Testis (tissue), 2 donors: ENCODE measurements at regions not wholly inside any gene's neighbourhood (a gene's known extent, or its start where the extent isn't known, plus 50 kb on each side); places are given as distances from the start of the nearest gene placed in this dataset.
"Not testable (repeated sequence)": the region's sequence is repeated elsewhere in the genome, so short reads cannot be mapped to it uniquely, and the experiment has no call there.

Experiments
- DNase-seq: peaks from one replicate; pipeline ENCODE4 v3.0.0-alpha.2; 2019
- H3K27ac ChIP-seq, 2 donors: fragments of 200-600 bp; sonication (generic); one replicate each; pipeline ENCODE4 v1.5.1; 2019
- H3K27me3 ChIP-seq: fragments of 200-600 bp; sonication (generic); one replicate; pipeline ENCODE4 v1.5.1; 2019
- H3K36me3 ChIP-seq: fragments of 200-600 bp; sonication (generic); one replicate; pipeline ENCODE4 v1.5.1; 2017; ENCODE audit warnings: low read depth; ENCODE audit errors: missing control alignments
- H3K4me1 ChIP-seq: fragments of 200-600 bp; sonication (generic); one replicate; pipeline ENCODE4 v1.5.1; 2019
- H3K4me3 ChIP-seq, 2 donors: fragments of 200-600 bp; sonication (generic); one replicate each; pipeline ENCODE4 v1.5.1; 2017 to 2019
- H3K9me3 ChIP-seq: fragments of 200-600 bp; sonication (generic); one replicate; pipeline ENCODE4 v1.5.1; 2017
- POLR2A ChIP-seq: fragments of 450-650 bp; IDR thresholded peaks from one replicate; pipeline ENCODE4 v1.6.1; 2017; ENCODE audit warnings: antibody characterized with exemption, mild to moderate bottlenecking, moderate library complexity
- whole genome bisulfite sequencing, 2 donors: methylation state at CpG; one replicate each; pipeline ENCODE4 v1.1.5; 2018; 5-methylcytosine and 5-hydroxymethylcytosine counted together
- intact Hi-C: fragments of 100-400 bp; cut with DNase I; formaldehyde crosslinking; loops from one replicate; pipeline ENCODE4 v1.15.1; 2023; ENCODE audit warnings: low total_unique reads
- TF ChIP-seq, protein P1 (sequence below), 3 experiments: fragments of 450-650 bp in 2 of 3; fragments of 200-600 bp in 1 of 3; sonication (generic) in 1 of 3; IDR thresholded peaks; one replicate each; pipeline ENCODE4 v1.5.1; 2016 to 2019; ENCODE audit warnings: antibody characterized with exemption in 3 of 3, mild to moderate bottlenecking in 2 of 3, moderate library complexity in 1 of 3

DNA sequence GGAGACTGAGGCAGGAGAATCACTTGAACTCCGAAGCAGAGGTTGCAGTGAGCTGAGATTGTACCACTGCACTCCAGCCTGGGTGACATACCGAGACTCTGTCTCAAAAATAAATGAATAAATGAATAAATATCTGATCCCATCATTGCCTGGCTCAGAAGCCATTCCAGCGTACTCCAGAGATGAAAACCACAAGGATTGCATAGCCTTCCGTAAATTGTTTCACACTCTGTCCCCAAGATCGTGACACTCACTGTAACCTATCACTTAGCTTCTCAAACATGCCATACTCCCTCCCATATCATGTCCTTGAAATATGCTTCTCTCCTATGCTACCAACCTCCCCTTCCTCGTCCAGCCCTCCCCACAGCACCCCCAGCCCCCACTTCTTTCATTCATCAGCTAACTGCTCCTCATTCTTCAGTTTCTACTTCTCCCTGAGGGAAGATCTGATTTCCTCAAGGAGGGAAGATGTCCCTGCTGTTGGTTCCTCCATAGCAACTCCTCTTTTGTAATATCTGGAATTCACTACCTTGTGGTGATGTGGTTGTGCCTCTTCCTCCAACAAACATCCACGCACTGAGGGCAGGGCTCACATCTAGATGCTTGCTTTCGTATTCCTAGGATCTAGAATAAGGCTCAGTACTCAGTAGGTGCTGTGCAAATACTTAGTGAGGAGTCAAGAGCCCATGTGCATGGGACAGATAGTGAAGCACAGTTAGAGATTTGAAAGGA is 744.9 kb upstream of the TPTE start:
- DNase-seq, H3K4me1 ChIP-seq, H3K4me3 ChIP-seq, intact Hi-C loops, H3K36me3 ChIP-seq, H3K27ac ChIP-seq, H3K27me3 ChIP-seq, H3K9me3 ChIP-seq: not testable (repeated sequence)
- 60 to 66% methylated on average over 8 of the region's 8 CpGs for WGBS, 2 donors

DNA sequence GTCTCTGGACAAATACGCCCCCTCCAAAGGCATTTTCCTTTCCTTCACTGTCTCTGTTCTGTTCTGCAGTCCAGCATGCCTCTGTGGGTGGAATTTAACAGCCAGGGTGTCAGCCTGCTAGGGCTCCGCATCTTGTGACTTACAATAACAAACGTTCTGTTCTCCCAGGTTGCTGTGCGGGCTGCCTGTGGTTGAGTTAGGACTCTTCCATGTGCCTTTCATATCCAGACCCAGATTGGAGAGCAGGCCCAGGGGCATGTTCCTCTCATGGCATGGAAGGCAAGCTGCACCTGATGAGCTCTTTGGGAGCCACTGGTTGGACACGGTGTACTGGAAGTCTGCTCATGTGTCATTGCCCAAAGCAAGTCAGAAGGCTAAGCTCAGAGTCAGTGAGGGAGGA is 742.8 kb upstream of the TPTE start:
- H3K27ac ChIP-seq, H3K9me3 ChIP-seq, intact Hi-C loops: not testable (repeated sequence)

DNA sequence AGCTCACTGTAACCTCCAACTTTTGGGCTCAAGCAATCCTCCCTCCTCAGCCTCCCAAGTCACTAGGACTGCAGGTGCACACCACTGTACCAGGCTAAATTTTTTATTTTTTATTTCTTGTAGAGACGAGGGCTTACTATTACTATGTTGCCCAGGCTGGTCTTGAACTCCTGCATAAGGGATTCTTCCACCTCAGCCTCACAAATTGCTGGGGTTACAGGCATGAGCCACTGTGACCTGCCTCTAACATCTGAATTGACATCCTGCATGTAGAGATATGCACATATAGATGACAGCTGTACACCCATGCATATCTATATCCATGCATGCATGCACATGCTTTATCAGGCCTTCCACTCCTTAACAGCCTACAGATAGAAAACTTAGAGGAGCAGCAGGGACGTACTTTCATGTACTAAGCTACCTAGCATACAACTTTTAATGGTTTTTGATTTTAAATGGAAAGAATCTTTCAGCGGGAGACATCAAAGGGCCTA is 740.9 kb upstream of the TPTE start:
- intact Hi-C loops = no loop called here
- H3K9me3 ChIP-seq = no peaks in the 10 kb centered on the region
- no peaks in the 10 kb centered on the region for H3K27me3 ChIP-seq
- DNase-seq = no peak
- H3K27ac ChIP-seq = no peak overlapping the region
- WGBS, 2 donors = 53 to 55% methylated on average over 3 of the region's 3 CpGs
- H3K4me3 ChIP-seq = no peak overlapping the region
- no peaks in the 10 kb centered on the region for H3K36me3 ChIP-seq
- TF ChIP-seq, protein P1, sequence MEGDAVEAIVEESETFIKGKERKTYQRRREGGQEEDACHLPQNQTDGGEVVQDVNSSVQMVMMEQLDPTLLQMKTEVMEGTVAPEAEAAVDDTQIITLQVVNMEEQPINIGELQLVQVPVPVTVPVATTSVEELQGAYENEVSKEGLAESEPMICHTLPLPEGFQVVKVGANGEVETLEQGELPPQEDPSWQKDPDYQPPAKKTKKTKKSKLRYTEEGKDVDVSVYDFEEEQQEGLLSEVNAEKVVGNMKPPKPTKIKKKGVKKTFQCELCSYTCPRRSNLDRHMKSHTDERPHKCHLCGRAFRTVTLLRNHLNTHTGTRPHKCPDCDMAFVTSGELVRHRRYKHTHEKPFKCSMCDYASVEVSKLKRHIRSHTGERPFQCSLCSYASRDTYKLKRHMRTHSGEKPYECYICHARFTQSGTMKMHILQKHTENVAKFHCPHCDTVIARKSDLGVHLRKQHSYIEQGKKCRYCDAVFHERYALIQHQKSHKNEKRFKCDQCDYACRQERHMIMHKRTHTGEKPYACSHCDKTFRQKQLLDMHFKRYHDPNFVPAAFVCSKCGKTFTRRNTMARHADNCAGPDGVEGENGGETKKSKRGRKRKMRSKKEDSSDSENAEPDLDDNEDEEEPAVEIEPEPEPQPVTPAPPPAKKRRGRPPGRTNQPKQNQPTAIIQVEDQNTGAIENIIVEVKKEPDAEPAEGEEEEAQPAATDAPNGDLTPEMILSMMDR (IDR thresholded peaks at IDR 0.05) = no peak
- no peak for TF ChIP-seq POLR2A
- H3K4me1 ChIP-seq = no peaks in the 10 kb centered on the region

More for the DNA sequence above, 742.8 kb upstream of the TPTE start:
- not testable (repeated sequence) for H3K4me3 ChIP-seq, H3K27me3 ChIP-seq, H3K36me3 ChIP-seq, H3K4me1 ChIP-seq, DNase-seq
- 71 to 76% methylated on average over 5 of the region's 5 CpGs for WGBS, 2 donors

DNA sequence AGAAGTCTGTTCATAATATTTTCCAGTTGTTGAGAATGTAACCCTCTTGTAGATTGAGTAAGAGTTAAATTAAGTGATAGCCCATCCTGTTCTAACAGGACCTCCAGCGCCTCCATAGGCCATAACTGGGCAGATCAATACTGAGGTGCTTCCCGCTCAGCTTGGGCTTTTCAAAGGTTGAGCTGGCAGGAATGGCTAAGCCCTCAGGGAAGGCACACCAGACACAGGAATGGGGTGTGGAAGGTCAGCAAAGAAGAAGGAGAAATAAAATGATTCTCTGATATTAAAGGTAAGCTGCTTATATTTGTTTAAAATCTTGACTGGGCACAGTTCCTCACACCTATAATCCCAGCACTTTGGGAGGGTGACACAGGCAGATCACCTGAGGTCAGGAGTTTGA is 737.8 kb upstream of the TPTE start:
- H3K36me3 ChIP-seq, H3K27ac ChIP-seq, DNase-seq, H3K4me1 ChIP-seq, intact Hi-C loops, H3K27me3 ChIP-seq, H3K4me3 ChIP-seq, H3K9me3 ChIP-seq: not testable (repeated sequence)
- 49 to 54% methylated on average over 2 of the region's 2 CpGs for WGBS, 2 donors

DNA sequence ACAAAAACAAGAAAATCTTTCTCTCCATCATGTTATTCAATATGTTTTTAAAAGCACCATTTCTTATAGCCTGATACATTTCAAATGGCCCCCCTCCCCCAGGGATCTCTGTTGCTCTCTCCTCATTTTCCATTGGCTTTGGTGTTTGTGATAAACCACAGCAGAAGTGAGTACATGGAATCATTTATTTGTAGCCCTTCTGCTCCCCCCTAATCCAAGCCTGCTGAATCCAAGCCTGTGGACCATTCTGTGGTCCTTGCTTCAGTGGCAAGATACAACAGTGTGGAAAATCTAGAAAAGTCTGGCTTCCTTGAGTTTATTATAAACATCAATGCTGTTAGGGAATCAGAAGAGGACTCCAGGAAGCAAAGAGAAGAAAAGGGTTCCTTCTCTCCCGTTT is 737.2 kb upstream of the TPTE start:
- H3K9me3 ChIP-seq, H3K4me1 ChIP-seq, H3K27me3 ChIP-seq, H3K4me3 ChIP-seq, H3K27ac ChIP-seq, DNase-seq, H3K36me3 ChIP-seq, intact Hi-C loops: not testable (repeated sequence)
- 33 to 39% methylated on average over 1 of the region's 1 CpG for WGBS, 2 donors

DNA sequence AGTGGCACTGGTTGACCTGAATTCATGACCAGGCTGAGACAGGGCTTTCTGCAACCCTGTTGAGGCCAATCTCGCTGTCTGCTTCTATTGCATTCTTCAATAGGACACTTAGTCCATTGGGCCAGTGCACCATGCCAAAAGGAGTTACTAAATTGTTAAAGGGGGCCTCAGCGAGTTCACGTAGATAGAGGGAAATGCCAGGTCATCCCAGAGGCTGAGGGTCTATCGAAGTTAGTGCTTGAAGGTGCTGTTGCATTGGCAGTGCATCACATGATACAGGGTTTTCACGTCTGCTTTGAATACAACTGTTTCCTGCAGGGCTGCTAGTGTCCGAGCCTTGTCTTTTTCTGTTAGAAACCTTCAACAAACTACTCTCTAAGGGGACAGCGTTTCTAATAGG is 735.3 kb upstream of the TPTE start:
- DNase-seq, H3K36me3 ChIP-seq, intact Hi-C loops, H3K4me3 ChIP-seq, H3K27ac ChIP-seq, H3K9me3 ChIP-seq, H3K27me3 ChIP-seq, H3K4me1 ChIP-seq: not testable (repeated sequence)
- 51 to 52% methylated on average over 7 of the region's 7 CpGs for WGBS, 2 donors

DNA sequence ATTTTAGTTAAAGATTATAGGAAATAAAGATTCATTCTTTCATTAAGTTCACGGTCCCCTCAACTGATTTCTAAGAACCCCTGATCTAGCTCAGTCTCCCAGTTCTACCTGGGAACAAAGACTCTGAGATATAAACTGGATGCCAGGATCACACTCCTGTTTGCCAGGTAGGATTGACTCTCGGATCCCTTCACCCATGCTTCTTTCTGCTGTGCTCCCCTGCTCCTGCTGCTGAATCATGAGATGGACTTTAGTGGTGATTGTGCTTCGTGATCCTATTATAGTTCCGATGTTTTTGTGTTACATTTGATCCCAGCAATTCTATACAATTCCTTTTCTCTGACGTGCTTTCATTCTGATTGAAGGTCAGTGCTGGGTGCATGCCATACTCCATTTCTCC is 733.1 kb upstream of the TPTE start:
- intact Hi-C loops, H3K9me3 ChIP-seq, H3K27ac ChIP-seq, H3K36me3 ChIP-seq, H3K27me3 ChIP-seq, DNase-seq, H3K4me3 ChIP-seq, H3K4me1 ChIP-seq: not testable (repeated sequence)
- 55 to 56% methylated on average over 5 of the region's 5 CpGs for WGBS, 2 donors

DNA sequence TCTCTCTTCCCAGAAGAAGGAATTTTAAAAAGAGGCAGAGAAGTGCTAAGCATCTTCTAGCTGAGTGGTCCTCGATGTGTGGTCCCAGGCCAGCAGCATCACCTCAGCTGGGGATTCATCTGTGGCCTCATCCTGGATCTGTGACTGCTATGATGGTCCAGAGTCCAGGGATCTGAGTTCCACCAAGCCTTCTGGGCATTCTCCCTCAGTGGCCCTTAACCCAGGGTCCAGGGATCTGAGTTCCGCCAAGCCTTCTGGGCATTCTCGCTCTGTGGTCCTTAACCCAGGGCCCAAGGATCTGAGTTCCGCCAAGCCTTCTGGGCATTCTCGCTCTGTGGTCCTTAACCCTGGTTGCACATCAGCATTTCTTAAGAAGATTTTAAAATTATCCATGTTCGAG is 731.0 kb upstream of the TPTE start:
- H3K4me3 ChIP-seq, DNase-seq, H3K27ac ChIP-seq, H3K4me1 ChIP-seq, intact Hi-C loops, H3K27me3 ChIP-seq, H3K9me3 ChIP-seq, H3K36me3 ChIP-seq: not testable (repeated sequence)
- 74% methylated on average over 6 of the region's 6 CpGs for WGBS, 2 donors

DNA sequence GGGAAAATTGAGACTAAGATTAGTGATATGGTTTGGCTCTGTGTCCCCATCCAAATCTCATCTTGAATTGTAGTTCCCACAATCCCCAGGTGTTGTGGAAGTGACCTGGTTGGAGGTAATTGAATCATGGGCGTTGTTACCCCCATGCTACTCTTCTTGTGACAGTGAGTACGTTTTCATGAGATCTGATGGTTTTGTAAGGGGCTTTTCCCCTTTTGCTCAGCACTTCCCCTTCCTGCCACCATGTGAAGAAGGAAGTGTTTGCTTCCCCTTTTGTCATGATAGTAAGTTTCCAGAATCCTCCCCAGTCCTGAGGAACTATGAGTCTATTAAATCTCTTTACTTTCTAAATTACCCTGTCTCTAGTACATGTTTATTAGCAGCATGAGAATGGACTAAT is 729.9 kb upstream of the TPTE start:
- H3K4me1 ChIP-seq, intact Hi-C loops, H3K4me3 ChIP-seq, H3K36me3 ChIP-seq, H3K9me3 ChIP-seq, DNase-seq, H3K27me3 ChIP-seq, H3K27ac ChIP-seq: not testable (repeated sequence)
- WGBS, 2 donors = 47 to 49% methylated on average over 2 of the region's 2 CpGs

DNA sequence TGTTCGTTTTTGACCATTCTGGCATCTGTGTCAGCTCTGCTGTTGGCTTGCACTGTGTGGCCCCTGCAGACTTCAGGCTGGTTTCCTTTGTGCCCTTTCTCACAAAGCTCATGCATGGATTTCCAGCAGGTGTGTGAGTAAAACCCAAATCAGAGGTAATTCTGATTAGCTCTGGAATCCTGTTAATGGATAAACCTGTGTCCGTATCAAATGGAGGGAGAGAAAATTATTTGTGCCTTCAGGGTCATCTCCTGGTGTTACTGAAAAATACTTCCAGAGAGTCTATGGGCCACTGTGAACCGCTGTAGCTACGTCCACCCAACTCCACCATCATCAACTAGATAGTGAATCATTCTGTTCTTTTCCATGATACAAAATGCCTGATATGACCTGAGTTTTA is 726.1 kb upstream of the TPTE start:
- intact Hi-C loops, H3K4me1 ChIP-seq, H3K9me3 ChIP-seq, H3K4me3 ChIP-seq, H3K27ac ChIP-seq, DNase-seq, H3K36me3 ChIP-seq, H3K27me3 ChIP-seq: not testable (repeated sequence)
- 51 to 53% methylated on average over 4 of the region's 4 CpGs for WGBS, 2 donors

DNA sequence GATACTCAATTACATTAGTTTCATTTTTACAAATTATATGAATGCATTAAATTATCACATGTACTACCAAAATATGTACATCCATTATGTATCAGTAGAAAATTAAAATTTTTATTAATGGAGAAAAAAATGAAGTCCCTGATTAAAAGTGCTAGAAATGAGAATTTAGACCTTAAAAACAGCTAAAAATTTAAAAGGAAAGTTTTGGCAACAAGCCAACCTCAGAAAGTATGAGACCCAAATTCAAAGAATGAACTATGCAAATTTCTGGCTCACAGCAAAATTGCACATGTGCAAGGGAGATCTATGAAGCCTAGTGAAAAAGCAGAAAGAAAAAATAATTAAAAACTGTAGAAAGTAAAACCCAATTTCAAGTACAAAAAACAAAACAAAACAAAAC is 725.1 kb upstream of the TPTE start:
- intact Hi-C loops, DNase-seq, H3K4me1 ChIP-seq, H3K9me3 ChIP-seq, H3K27me3 ChIP-seq, H3K36me3 ChIP-seq, H3K27ac ChIP-seq, H3K4me3 ChIP-seq: not testable (repeated sequence)
